ENCODE measurements at regions not wholly inside any gene's neighbourhood (a gene's known extent, or its start where the extent isn't known, plus 50 kb on each side); places are given as distances from the start of the nearest gene placed in this dataset.

DNA sequence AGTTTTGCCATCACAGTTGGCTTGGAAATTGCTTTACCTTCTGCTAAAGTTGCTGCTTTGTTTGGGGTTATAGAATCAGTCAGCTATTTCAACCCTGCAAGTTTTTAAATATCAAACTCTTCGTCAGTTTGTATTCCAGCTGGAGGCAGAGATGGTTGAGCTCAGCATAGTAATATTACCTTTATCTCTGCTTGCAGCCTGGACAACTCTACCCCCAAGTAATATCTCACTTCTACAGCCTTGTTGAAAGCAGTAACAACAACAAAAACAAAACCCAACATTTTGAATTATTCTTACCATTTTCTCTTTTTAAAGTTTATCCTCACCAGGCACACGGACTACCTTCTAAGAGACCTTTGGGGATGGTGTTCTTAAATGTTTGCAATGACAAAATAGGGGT is 239.1 kb upstream of the PHF14 start:
- H3K4me3 Mint-ChIP-seq (ENCODE audit: low read depth): no peak overlapping the region
- TF ChIP-seq, protein P1, sequence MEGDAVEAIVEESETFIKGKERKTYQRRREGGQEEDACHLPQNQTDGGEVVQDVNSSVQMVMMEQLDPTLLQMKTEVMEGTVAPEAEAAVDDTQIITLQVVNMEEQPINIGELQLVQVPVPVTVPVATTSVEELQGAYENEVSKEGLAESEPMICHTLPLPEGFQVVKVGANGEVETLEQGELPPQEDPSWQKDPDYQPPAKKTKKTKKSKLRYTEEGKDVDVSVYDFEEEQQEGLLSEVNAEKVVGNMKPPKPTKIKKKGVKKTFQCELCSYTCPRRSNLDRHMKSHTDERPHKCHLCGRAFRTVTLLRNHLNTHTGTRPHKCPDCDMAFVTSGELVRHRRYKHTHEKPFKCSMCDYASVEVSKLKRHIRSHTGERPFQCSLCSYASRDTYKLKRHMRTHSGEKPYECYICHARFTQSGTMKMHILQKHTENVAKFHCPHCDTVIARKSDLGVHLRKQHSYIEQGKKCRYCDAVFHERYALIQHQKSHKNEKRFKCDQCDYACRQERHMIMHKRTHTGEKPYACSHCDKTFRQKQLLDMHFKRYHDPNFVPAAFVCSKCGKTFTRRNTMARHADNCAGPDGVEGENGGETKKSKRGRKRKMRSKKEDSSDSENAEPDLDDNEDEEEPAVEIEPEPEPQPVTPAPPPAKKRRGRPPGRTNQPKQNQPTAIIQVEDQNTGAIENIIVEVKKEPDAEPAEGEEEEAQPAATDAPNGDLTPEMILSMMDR (IDR thresholded peaks at IDR 0.05; ENCODE audit: unreplicated experiment): no peak
- H3K27me3 Mint-ChIP-seq: no peaks in the 10 kb centered on the region
- H3K27ac Mint-ChIP-seq: no peak overlapping the region
- peaks cover 6% of the 10 kb centered on the region for H3K4me1 Mint-ChIP-seq (ENCODE audit: low read depth)
- no peak for DNase-seq (ENCODE audit: low spot score, unreplicated experiment)
- no peaks in the 10 kb centered on the region for H3K9me3 Mint-ChIP-seq (ENCODE audit: low read depth)
- H3K36me3 Mint-ChIP-seq (ENCODE audit: insufficient read depth): no peaks in the 10 kb centered on the region

DNA sequence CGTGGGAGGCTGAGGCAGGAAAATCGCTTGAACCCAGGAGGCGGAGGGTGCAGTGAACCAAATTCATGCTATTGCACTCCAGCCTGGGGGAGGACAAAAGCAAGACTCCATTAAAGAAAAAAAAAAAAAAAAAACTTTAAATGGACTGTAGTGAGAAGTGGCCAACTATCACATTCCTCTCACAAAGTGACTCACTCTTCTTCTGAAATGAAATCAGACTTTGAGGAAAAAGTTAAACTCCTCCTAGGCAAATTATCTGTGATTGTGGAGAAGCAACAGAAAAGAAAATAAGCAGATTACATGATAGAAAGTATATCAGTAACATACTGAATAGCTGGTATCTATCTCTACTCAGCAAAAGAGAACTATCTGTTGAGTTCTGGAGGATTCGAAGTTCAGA is 234.3 kb upstream of the PHF14 start:
- no peak for DNase-seq (ENCODE audit: low spot score, unreplicated experiment)
- Mint-ChIP-seq H3K27me3 (no peaks in the 10 kb centered on the region), H3K9me3 (ENCODE audit: low read depth) (peaks cover 6% of the 10 kb centered on the region)

DNA sequence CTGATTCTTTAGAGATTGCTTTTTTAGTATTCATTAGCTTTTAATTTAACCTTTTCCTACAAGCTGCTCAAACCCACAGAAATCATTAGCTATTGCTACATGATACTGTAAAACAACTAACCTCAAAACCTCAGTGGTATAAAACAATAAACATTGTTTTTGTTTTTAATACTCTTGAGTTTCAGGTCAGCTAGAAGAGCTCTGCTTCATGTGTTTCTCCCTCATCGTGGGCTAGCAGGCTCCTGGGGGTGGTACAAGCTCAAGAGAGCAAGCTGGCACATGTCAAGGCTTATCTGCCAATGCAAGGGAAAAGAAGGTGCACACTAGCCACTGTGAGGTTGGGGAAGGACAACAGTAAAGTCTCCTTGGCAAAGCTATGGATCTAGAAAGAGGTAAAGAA is 232.9 kb upstream of the PHF14 start:
- DNase-seq (ENCODE audit: low spot score, unreplicated experiment): no peak
- Mint-ChIP-seq H3K27ac (no peak overlapping the region), H3K9me3 (ENCODE audit: low read depth) (peaks cover 20% of the 10 kb centered on the region), H3K4me3 (ENCODE audit: low read depth) (no peak overlapping the region), H3K27me3 (no peaks in the 10 kb centered on the region), H3K4me1 (ENCODE audit: low read depth) (no peaks in the 10 kb centered on the region), H3K36me3 (ENCODE audit: insufficient read depth) (no peaks in the 10 kb centered on the region)
- TF ChIP-seq, protein P1 (IDR thresholded peaks at IDR 0.05; ENCODE audit: unreplicated experiment): no peak

More for the DNA sequence above, 234.3 kb upstream of the PHF14 start:
- TF ChIP-seq, protein P1 (IDR thresholded peaks at IDR 0.05; ENCODE audit: unreplicated experiment): no peak
- Mint-ChIP-seq H3K36me3 (ENCODE audit: insufficient read depth) (no peaks in the 10 kb centered on the region), H3K4me1 (ENCODE audit: low read depth) (peaks cover 6% of the 10 kb centered on the region), H3K4me3 (ENCODE audit: low read depth) (no peak overlapping the region), H3K27ac (no peak overlapping the region)

DNA sequence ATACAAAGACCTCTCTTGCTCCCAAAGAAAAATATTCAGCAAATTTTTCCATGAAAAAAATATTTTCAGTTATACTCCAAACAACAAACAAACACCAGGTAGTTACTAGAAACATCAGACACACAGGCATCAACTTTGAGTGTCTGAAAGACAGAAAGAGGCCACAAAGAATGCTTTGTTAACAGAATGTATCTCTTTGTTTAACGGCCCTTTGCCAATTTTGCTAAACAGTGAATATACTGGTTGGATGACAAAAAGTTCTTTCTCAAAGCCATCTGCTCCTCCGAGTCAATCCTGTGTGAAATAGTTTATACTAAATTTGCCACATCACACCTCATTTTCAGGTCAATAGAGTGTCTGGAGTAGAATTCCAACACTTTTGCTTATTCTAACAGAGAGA is 216.7 kb upstream of the PHF14 start:
- no peaks in the 10 kb centered on the region for H3K27me3 Mint-ChIP-seq
- H3K36me3 Mint-ChIP-seq (ENCODE audit: insufficient read depth): peaks cover 2% of the 10 kb centered on the region
- H3K4me3 Mint-ChIP-seq (ENCODE audit: low read depth): no peak overlapping the region
- peaks cover 13% of the 10 kb centered on the region for H3K9me3 Mint-ChIP-seq (ENCODE audit: low read depth)
- H3K4me1 Mint-ChIP-seq (ENCODE audit: low read depth): no peaks in the 10 kb centered on the region
- TF ChIP-seq, protein P1 (IDR thresholded peaks at IDR 0.05; ENCODE audit: unreplicated experiment): no peak
- no peak overlapping the region for H3K27ac Mint-ChIP-seq
- no peak for DNase-seq (ENCODE audit: low spot score, unreplicated experiment)

DNA sequence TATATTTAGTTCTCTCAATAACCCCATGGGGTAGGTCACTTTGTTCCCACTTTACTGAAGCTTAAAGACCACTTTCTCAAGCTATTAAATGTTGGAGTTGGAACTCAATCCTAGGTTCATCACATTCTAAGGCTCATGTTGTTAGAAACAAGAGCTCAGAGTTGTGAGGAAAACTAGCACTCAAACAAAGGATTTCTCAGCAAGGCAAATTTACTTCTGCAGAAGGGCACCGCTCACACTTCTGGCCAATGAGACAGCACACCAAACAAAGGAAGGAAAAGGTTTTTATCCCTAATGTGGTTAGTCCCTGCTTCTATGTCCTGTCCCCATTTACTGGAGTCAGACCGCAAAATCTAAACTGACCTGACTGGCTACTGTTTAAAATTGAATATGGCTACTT is 214.6 kb upstream of the PHF14 start:
- Mint-ChIP-seq H3K27ac (no peak overlapping the region), H3K27me3 (no peaks in the 10 kb centered on the region)
- TF ChIP-seq, protein P1 (IDR thresholded peaks at IDR 0.05; ENCODE audit: unreplicated experiment): no peak

More for the DNA sequence above, 214.6 kb upstream of the PHF14 start:
- H3K4me3 Mint-ChIP-seq (ENCODE audit: low read depth): no peak overlapping the region
- H3K4me1 Mint-ChIP-seq (ENCODE audit: low read depth): no peaks in the 10 kb centered on the region
- peaks cover 13% of the 10 kb centered on the region for H3K9me3 Mint-ChIP-seq (ENCODE audit: low read depth)
- peaks cover 2% of the 10 kb centered on the region for H3K36me3 Mint-ChIP-seq (ENCODE audit: insufficient read depth)
- no peak for DNase-seq (ENCODE audit: low spot score, unreplicated experiment)
